HEK293 (cell line): ENCODE measurements at regions not wholly inside any gene's neighbourhood (a gene's known extent, or its start where the extent isn't known, plus 50 kb on each side); places are given as distances from the start of the nearest gene placed in this dataset.

Experiments used
- IKZF3 ChIP-seq: fragments of 450-650 bp; IDR thresholded peaks from 2 replicates; pipeline ENCODE4 v1.5.0; 2018; ENCODE audit warnings: missing biosample characterization, mild to moderate bottlenecking, missing genetic modification characterization, moderate library complexity
- MYNN ChIP-seq: fragments of 450-650 bp; formaldehyde crosslinking; IDR thresholded peaks from 2 replicates; pipeline ENCODE4 v1.5.1; 2016; ENCODE audit warnings: missing biosample characterization, missing genetic modification characterization, borderline replicate concordance
- ZFHX2 ChIP-seq: fragments of 450-650 bp; formaldehyde crosslinking; conservative IDR thresholded peaks from 2 replicates; pipeline ENCODE4 v1.5.1; 2016; ENCODE audit warnings: missing biosample characterization, missing genetic modification characterization
- ZNF174 ChIP-seq: fragments of 450-650 bp; formaldehyde crosslinking; IDR thresholded peaks from 2 replicates; pipeline ENCODE4 v1.5.0; 2017; ENCODE audit warnings: missing biosample characterization, mild to moderate bottlenecking, missing genetic modification characterization
- ZNF274 ChIP-seq, 2 experiments: fragments of 200-500 bp in 1 of 2; fragments of 450-650 bp in 1 of 2; sonication (Bioruptor generic) in 1 of 2; formaldehyde crosslinking in 1 of 2; IDR thresholded peaks; 2 replicates each; pipeline versions ENCODE4 v1.5.1 to v1.6.1; 2014 to 2016; ENCODE audit warnings: borderline replicate concordance in 1 of 2, inconsistent platforms in 1 of 2, low read length in 1 of 2, missing biosample characterization in 1 of 2, missing genetic modification characterization in 1 of 2
- ZNF302 ChIP-seq: fragments of 450-650 bp; formaldehyde crosslinking; IDR thresholded peaks from 2 replicates; pipeline ENCODE4 v1.5.1; 2016; ENCODE audit warnings: missing biosample characterization, missing genetic modification characterization, low read depth
- ZNF521 ChIP-seq: fragments of 450-650 bp; formaldehyde crosslinking; IDR thresholded peaks from 2 replicates; pipeline ENCODE4 v1.5.1; 2017; ENCODE audit warnings: missing biosample characterization, mild to moderate bottlenecking, missing genetic modification characterization
- ZNF677 ChIP-seq: fragments of 450-650 bp; IDR thresholded peaks from 2 replicates; pipeline ENCODE4 v1.5.0; 2018; ENCODE audit warnings: missing biosample characterization, mild to moderate bottlenecking, missing genetic modification characterization, moderate library complexity
- ZNF837 ChIP-seq: fragments of 450-650 bp; formaldehyde crosslinking; IDR thresholded peaks from 2 replicates; pipeline ENCODE4 v1.5.1; 2016; ENCODE audit warnings: missing biosample characterization, missing genetic modification characterization
- TF ChIP-seq, protein P1 (sequence below): fragments of 450-650 bp; formaldehyde crosslinking; IDR thresholded peaks from 2 replicates; pipeline ENCODE4 v1.5.1; 2016; ENCODE audit warnings: missing biosample characterization, missing genetic modification characterization
- TF ChIP-seq, protein P2 (sequence below): fragments of 450-650 bp; formaldehyde crosslinking; IDR thresholded peaks from 2 replicates; pipeline ENCODE4 v1.5.1; 2016; ENCODE audit warnings: missing biosample characterization, missing genetic modification characterization
- TF ChIP-seq, protein P3 (sequence below): fragments of 450-650 bp; formaldehyde crosslinking; IDR thresholded peaks from 2 replicates; pipeline ENCODE4 v1.5.1; 2017; ENCODE audit warnings: missing biosample characterization, missing genetic modification characterization

DNA sequence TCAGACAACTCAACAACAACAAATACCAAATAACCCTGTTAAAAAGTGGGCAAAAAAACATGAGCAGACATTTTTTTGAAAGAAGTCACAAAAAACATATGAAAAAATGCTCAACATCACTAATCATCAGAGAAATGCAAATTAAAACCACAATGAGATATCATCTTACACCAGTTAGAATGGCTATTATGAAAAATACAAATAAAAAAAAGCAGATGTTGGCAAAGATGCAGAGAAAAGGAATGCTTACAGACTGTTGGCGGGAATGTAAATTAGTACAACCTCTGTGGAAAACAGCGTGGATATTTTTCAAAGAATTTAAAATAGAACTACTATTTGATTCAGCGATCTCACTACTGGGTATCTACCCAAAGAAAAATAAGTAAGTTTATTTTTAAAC is 114.0 kb downstream of the SLC38A4 start:
- TF ChIP-seq ZNF677 (tag by site-specific recombination), result no peak
- TF ChIP-seq, protein P1, sequence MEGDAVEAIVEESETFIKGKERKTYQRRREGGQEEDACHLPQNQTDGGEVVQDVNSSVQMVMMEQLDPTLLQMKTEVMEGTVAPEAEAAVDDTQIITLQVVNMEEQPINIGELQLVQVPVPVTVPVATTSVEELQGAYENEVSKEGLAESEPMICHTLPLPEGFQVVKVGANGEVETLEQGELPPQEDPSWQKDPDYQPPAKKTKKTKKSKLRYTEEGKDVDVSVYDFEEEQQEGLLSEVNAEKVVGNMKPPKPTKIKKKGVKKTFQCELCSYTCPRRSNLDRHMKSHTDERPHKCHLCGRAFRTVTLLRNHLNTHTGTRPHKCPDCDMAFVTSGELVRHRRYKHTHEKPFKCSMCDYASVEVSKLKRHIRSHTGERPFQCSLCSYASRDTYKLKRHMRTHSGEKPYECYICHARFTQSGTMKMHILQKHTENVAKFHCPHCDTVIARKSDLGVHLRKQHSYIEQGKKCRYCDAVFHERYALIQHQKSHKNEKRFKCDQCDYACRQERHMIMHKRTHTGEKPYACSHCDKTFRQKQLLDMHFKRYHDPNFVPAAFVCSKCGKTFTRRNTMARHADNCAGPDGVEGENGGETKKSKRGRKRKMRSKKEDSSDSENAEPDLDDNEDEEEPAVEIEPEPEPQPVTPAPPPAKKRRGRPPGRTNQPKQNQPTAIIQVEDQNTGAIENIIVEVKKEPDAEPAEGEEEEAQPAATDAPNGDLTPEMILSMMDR (tag by site-specific recombination), result no peak
- TF ChIP-seq ZNF302 (tag by site-specific recombination), result no peak
- TF ChIP-seq IKZF3 (tag by site-specific recombination), result no peak
- TF ChIP-seq, protein P2, sequence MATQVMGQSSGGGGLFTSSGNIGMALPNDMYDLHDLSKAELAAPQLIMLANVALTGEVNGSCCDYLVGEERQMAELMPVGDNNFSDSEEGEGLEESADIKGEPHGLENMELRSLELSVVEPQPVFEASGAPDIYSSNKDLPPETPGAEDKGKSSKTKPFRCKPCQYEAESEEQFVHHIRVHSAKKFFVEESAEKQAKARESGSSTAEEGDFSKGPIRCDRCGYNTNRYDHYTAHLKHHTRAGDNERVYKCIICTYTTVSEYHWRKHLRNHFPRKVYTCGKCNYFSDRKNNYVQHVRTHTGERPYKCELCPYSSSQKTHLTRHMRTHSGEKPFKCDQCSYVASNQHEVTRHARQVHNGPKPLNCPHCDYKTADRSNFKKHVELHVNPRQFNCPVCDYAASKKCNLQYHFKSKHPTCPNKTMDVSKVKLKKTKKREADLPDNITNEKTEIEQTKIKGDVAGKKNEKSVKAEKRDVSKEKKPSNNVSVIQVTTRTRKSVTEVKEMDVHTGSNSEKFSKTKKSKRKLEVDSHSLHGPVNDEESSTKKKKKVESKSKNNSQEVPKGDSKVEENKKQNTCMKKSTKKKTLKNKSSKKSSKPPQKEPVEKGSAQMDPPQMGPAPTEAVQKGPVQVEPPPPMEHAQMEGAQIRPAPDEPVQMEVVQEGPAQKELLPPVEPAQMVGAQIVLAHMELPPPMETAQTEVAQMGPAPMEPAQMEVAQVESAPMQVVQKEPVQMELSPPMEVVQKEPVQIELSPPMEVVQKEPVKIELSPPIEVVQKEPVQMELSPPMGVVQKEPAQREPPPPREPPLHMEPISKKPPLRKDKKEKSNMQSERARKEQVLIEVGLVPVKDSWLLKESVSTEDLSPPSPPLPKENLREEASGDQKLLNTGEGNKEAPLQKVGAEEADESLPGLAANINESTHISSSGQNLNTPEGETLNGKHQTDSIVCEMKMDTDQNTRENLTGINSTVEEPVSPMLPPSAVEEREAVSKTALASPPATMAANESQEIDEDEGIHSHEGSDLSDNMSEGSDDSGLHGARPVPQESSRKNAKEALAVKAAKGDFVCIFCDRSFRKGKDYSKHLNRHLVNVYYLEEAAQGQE (tag by site-specific recombination), result no peak
- TF ChIP-seq ZNF837 (tag by site-specific recombination), result no peak
- TF ChIP-seq ZFHX2 (tag by site-specific recombination), result no peak
- TF ChIP-seq, protein P3, sequence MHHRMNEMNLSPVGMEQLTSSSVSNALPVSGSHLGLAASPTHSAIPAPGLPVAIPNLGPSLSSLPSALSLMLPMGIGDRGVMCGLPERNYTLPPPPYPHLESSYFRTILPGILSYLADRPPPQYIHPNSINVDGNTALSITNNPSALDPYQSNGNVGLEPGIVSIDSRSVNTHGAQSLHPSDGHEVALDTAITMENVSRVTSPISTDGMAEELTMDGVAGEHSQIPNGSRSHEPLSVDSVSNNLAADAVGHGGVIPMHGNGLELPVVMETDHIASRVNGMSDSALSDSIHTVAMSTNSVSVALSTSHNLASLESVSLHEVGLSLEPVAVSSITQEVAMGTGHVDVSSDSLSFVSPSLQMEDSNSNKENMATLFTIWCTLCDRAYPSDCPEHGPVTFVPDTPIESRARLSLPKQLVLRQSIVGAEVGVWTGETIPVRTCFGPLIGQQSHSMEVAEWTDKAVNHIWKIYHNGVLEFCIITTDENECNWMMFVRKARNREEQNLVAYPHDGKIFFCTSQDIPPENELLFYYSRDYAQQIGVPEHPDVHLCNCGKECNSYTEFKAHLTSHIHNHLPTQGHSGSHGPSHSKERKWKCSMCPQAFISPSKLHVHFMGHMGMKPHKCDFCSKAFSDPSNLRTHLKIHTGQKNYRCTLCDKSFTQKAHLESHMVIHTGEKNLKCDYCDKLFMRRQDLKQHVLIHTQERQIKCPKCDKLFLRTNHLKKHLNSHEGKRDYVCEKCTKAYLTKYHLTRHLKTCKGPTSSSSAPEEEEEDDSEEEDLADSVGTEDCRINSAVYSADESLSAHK (tag by site-specific recombination), result no peak
- TF ChIP-seq ZNF521 (tag by site-specific recombination), result no peak
- no peak for TF ChIP-seq ZNF274 (IDR thresholded peaks at IDR 0.05; ENCODE audit: low read length)
- no peak for TF ChIP-seq ZNF274 (tag by site-specific recombination; IDR thresholded peaks at IDR 0.05; ENCODE audit: borderline replicate concordance)
- no peak for TF ChIP-seq MYNN (tag by site-specific recombination)
- TF ChIP-seq ZNF174, result no peak
